ENCODE measurements at regions not wholly inside any gene's neighbourhood (a gene's known extent, or its start where the extent isn't known, plus 50 kb on each side); places are given as distances from the start of the nearest gene placed in this dataset.

GRCh38 chr2:204115137-204116056 lies 178.8 kb downstream of the ICOS start:
- intact Hi-C loops (cut with DNase I; ENCODE audit: low total_unique reads) = no loop called here
- no peaks in the 10 kb centered on the region for H3K27me3 ChIP-seq
- no peak for DNase-seq
- no peaks in the 10 kb centered on the region for H3K36me3 ChIP-seq
- peak overlapping the region; percentile 64 to 67 for H3K27ac ChIP-seq
- no peaks in the 10 kb centered on the region for H3K9me3 ChIP-seq
- peaks cover 5 to 8% of the 10 kb centered on the region in 2 donors for H3K4me1 ChIP-seq
- no peak for TF ChIP-seq CTCF (IDR thresholded peaks at IDR 0.05)
- no peak for TF ChIP-seq POLR2A (IDR thresholded peaks at IDR 0.05)
- H3K4me3 ChIP-seq = no peak overlapping the region

- H3K9me3 ChIP-seq = no peaks in the 10 kb centered on the region
- no peaks in the 10 kb centered on the region for H3K27me3 ChIP-seq
- H3K27ac ChIP-seq = peak overlapping the region; percentile 64 to 67
- intact Hi-C loops (cut with DNase I; ENCODE audit: low total_unique reads) = no loop called here
- H3K4me3 ChIP-seq = no peak overlapping the region
- no peaks in the 10 kb centered on the region for H3K36me3 ChIP-seq
- H3K4me1 ChIP-seq = peaks cover 5 to 6% of the 10 kb centered on the region in 2 donors
- peak; percentile 25 to 42 for DNase-seq
- TF ChIP-seq POLR2A (IDR thresholded peaks at IDR 0.05) (no peak), CTCF (IDR thresholded peaks at IDR 0.05) (no peak)
Measured at GRCh38 chr2:204116159-204116792, 179.7 kb downstream of the ICOS start.

GRCh38 chr2:204122425-204122824 lies 185.9 kb downstream of the ICOS start:
- Histone ChIP-seq H3K27me3 (no peaks in the 10 kb centered on the region), H3K4me3 (no peak overlapping the region), H3K27ac (no peak overlapping the region), H3K36me3 (no peaks in the 10 kb centered on the region), H3K4me1 (peaks cover 2 to 6% of the 10 kb centered on the region in 2 donors), H3K9me3 (no peaks in the 10 kb centered on the region)
- intact Hi-C loops (cut with DNase I; ENCODE audit: low total_unique reads) = no loop called here
- no peak for TF ChIP-seq CTCF (IDR thresholded peaks at IDR 0.05)
- TF ChIP-seq POLR2A (IDR thresholded peaks at IDR 0.05) = no peak
- no peak for DNase-seq

- no peak for TF ChIP-seq CTCF (IDR thresholded peaks at IDR 0.05)
- TF ChIP-seq POLR2A (IDR thresholded peaks at IDR 0.05) = no peak
- Histone ChIP-seq H3K9me3 (no peaks in the 10 kb centered on the region), H3K27me3 (no peaks in the 10 kb centered on the region), H3K36me3 (no peaks in the 10 kb centered on the region), H3K27ac (no peak overlapping the region), H3K4me3 (no peak overlapping the region), H3K4me1 (peaks cover 0 to 5% of the 10 kb centered on the region in 2 donors)
- intact Hi-C loops (cut with DNase I; ENCODE audit: low total_unique reads) = no loop called here
- DNase-seq = no peak
Measured at GRCh38 chr2:204124140-204124750, 187.7 kb downstream of the ICOS start.

GRCh38 chr2:204126705-204127104 lies 190.1 kb downstream of the ICOS start:
- H3K4me3 ChIP-seq = no peak overlapping the region
- no peak for DNase-seq
- no peaks in the 10 kb centered on the region for H3K27me3 ChIP-seq
- no peak overlapping the region for H3K27ac ChIP-seq
- TF ChIP-seq CTCF (IDR thresholded peaks at IDR 0.05) = no peak
- TF ChIP-seq POLR2A (IDR thresholded peaks at IDR 0.05) = no peak
- no peaks in the 10 kb centered on the region for H3K9me3 ChIP-seq
- intact Hi-C loops (cut with DNase I; ENCODE audit: low total_unique reads) = no loop called here
- no peaks in the 10 kb centered on the region for H3K4me1 ChIP-seq
- no peaks in the 10 kb centered on the region for H3K36me3 ChIP-seq

Data from uterus (tissue), 3 donors.